CD4-positive, alpha-beta T cell treated with Interleukin-6 for 4 hours (primary cell): ENCODE measurements at regions not wholly inside any gene's neighbourhood (a gene's known extent, or its start where the extent isn't known, plus 50 kb on each side); places are given as distances from the start of the nearest gene placed in this dataset.

Source experiments
- DNase-seq: peaks from one replicate; pipeline ENCODE4 v3.0.0-alpha.2; 2020; ENCODE audit warnings: mixed read lengths

DNA sequence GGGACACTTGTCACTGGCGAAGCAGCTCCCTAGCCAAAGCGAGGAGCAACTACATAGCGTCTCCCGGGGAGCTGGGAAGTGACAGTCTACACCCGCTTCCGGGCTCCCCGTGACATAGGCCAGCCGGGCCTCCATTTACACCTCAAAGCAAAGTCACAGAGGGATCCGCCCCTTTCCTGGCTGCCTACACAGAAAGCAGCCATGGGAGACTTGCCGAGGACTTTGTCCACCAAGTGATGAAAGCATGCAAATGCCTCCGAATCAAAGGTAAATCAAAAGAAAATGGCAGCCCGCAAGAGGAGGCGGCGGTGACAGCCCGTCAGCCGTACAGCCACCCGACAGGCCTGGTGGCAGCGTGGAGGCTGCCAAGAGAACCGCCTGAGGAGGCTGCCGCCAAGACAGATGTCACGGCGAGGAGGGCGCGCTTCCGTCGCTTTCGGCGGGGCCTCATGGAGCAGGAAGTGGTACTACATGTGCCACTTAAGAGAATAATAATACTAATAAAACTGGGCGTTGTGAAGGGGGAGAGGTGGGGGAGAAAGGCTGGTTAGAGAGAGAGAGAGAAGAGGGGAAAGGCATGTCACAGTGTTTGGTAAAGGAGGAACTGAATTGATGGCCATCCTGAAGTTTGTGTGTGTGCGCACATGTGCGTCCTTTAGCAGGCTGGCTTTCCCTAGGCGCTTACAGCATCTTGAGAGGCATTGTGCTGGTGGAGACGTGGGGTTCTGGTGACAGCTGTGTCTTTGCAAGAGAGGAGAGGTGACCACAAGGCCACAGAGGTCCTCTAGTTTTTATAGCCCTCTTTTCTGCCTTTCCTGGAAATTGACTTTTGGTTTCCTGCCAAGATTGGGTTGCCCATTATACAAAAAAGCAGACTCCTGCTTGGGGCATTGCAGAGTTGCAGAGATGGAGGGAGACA, 661.7 kb downstream of the VRK1 start:
- peak; percentile 93 for DNase-seq

- DNase-seq, result no peak
Observed at GRCh38 chr14:97462081-97462480, 664.9 kb downstream of the VRK1 start.

DNA sequence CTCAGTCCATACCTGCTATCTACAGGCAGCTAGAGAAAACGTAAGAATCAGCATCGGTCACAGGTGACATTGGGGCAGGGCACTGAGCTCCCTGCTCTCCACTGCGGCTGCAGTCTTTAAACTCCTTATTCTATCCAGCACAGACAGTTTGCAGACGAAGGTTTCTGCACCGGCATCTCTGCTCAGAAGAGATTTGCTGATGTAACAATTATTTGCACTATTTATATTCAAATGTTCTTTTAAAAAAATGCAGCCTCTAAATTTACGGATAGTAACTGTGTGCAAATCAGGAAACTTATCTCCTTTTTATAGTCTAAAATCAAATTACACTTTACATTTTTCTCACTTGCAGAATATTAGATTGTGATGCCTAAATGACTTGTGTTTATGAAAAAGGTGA, 671.0 kb downstream of the VRK1 start:
- no peak for DNase-seq

DNA sequence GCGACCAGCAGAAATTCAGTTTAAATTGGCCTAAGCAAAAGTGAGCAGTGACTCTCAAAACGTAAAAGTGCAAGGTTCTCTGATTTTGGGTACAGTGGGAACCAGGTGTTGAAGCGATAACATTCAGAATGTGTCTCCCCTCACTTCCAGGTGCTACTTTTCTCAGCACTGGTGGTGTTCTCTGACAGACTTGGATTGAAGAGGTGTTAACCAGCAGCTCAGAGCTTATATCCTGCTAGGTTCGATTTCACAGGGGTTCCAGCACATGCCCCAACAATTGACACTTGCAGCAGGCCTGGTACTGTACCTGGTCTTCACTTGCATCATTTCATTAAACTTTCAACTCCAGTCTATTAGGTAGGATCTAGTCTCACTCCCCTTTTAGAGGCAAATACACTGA, 680.2 kb downstream of the VRK1 start:
- no peak for DNase-seq

- DNase-seq, result no peak
Observed at GRCh38 chr14:97485201-97485600, 688.0 kb downstream of the VRK1 start.

- no peak for DNase-seq
Observed at GRCh38 chr14:97486601-97487120, 689.5 kb downstream of the VRK1 start.

GRCh38 chr14:97489750-97490149, 692.6 kb downstream of the VRK1 start:
- no peak for DNase-seq

DNA sequence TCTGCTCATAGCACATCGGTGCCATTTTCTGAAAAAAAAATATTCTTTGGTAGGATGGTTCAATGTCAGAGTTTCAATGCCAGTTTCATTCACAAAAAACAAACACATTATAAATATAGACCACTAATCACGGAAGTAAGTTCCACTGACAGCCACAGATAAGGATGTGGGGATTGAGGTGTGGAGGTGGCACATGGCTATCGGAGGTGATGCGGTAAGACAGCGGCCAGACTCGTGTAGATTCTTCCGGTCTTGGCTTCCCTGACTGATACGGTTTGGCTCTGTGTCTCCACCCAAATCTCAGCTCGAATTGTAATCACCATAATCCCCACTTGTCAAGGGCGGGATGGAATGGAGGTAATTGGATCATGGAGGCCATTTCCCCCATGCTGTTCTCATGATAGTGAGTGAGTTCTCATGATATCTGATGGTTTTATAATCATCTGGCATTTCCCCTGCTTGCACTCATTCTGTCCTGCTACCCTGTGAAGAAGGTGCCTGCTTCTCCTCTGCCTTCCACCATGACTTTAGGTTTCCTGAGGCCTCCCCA, 693.4 kb downstream of the VRK1 start:
- DNase-seq, result no peak

DNA sequence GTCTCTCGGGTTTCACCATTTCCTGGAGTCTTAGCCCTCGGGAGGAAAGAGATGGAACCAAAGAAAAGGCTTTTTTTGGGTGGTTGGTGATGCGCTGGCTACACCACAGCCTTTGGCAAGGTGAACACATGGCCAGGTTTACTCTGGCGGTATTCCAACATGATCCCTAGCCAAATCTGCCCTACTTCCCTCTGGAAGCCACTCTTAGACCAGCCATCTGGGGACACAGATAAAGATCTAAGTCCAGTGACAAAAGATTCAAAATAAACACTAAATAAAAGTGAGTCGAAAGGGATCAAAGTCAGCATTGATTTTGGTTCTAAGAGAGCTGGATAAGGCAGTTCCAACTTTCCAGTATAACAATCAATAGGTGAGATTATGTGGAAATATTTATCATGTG, 694.5 kb downstream of the VRK1 start:
- no peak for DNase-seq

GRCh38 chr14:97499790-97500481, 702.8 kb downstream of the VRK1 start:
- DNase-seq, result no peak

DNA sequence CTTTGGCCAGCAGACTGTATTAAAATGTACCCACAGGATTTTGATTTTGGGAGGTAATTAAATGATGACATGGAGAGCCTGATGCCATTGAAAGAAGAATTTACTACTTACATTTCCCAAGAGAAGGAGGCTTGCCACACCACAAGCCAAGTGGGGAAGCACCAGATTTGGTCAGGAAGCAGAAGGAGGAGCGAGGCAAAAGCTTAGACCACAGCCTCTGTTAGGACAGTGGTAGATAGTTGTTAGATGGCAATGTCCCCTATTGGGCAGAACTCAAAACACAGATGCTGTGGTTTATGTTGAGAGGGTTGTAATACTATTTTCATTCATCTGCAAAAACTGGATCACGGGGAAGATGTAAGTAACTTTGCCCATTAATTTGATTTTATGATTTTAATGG, 709.4 kb downstream of the VRK1 start:
- no peak for DNase-seq

DNA sequence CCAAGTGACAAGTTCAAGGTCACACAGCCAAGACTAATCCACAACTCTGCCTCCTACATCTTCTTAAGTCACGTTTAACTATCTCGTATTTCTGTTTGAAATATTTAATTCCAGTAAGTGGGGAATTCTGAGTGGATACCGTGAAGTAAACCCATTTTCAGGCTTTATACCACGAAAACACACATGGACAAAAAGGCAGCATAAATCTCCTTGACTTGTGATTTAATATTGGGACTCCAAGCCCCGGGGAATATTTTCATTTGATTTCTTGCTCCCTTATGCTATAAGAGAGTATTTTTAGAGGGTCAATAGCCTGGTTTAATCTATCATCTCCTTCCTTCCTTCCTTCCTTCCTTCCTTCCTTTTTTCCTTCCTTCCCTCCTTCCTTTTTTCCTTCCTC, 716.7 kb downstream of the VRK1 start:
- no peak for DNase-seq

DNA sequence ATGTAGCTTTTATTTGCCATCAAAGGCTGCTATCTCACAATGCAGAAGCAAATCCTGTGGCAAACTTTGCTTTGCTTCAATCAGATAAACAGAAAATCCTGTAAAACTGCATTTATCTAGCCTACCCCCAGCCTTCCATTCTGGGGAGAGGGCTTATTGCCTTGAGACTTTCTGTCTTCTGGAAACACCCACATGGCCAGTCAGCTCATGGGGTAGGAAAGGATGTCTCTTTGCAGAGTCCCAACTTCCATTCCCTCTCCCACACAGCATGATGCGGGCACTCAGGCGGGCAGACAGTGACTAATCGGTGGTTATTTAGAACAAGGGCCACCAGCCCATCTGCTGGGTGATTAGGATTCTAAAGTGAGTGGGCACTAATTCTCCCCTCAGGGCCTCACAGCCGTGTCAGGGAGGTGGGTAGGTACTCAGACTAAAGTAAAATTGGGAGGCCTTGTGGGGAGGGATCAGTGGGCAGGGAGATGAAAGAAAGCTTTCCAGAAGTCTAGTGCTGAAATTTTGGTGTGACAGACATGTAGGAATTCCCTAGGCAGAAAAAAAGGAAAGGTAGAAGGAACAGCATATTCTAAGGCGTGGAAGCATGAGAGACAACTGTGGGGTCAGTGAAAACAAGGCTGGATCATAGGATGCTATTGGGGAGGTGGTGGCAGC, 720.5 kb downstream of the VRK1 start:
- no peak for DNase-seq

DNA sequence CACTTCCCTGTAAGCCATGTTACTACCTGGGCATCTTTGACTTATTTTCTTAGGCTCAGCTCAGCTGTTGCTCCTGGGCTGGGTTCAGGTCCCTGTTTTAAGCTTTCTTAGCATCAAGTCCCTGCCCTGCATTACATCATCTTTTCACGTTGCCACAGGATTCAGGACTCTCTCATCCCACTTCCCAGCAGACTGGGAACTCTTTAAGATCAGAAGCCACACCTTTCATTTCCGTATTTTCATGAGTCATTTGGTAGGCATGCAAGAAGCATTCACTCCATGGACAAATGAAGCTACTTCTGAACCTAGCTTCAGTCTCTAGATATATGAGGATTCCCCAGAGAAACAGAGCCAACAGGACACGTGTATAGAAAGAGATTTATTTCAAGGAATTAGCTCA, 726.8 kb downstream of the VRK1 start:
- DNase-seq, result no peak

DNA sequence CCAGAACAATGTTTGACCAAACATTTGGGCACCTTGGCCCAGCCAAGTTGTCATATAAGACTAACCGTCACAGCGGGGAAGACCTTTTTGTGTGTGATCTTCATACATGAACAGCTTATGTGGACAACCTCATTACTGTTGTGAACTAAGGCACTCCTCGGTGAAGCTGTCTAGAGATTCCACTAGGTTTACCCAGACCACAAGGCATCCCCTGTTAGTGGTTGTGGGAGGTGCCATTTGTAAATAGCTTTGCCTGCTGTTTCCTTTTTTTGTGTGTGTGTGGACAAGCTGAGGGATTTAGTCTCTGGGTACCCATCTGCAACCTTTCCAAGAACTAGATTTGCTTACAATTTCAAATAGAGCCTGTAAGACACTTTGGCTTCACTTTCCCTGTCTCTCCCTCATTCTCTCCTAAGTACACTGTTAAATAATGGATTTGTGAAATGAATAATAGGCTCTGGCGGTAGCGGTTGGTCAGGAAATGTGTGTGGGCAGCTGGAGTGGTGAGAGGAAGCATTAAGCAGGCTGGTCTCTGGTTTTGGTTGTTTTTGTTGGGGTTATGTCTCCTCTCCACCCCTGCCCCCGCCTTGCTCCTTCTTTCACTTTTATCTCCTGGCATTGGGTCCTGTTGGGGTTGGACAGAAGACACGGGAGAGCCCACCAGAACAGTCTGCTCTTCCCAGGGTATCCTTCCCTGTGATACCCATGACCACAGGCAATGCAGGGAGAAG, 727.6 kb downstream of the VRK1 start:
- no peak for DNase-seq

DNA sequence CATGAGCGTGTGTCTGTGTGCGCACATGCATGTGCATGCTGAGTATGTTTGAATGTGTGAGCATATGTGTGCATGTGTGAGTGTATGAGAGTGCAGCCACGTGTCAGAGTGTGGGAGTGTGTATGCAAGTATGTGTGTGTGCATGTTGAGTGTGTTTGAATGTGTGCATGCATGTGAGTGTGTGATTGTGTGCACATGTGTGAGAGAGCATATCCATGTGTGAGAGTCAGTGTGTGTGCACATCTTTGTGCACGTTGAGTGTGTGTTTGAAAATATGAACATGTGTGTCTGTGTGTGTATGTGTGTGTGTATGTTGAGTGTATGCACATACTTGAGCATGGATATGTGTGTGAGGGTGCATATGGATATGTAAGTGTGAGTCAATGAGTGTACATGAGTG, 730.8 kb downstream of the VRK1 start:
- no peak for DNase-seq

GRCh38 chr14:97532052-97532451, 734.9 kb downstream of the VRK1 start:
- no peak for DNase-seq

GRCh38 chr14:97536421-97536820, 739.2 kb downstream of the VRK1 start:
- no peak for DNase-seq

DNA sequence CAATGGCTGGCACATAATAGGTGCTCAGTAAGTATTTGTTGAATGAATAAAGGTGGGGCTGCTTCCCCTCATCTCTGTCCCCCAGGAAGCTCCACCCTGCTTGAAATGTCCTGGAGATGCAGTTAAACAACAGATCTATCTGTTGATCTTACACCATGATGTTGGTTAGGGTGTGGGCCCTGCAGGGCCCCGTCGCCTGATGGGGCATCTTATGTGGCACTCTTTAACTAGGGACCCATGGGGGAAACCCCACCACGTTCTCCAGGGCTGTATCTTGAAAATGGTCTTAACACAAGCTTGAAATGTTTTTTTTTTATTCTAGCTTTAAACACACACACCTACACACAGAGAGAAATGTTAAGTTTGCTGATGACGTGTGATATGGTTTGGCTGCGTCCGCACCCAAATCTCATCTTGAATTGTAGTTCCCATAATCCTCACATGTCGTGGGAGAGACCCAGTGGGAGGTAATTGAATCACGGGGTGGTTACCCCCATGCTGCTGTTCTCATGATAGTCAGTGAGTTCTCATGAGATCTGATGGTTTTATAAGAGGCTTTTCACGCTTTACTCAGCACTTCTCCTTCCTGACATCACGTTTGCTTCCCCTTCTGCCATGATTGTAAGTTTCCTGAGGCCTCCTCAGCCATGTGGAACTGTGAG, 741.7 kb downstream of the VRK1 start:
- DNase-seq, result no peak

DNA sequence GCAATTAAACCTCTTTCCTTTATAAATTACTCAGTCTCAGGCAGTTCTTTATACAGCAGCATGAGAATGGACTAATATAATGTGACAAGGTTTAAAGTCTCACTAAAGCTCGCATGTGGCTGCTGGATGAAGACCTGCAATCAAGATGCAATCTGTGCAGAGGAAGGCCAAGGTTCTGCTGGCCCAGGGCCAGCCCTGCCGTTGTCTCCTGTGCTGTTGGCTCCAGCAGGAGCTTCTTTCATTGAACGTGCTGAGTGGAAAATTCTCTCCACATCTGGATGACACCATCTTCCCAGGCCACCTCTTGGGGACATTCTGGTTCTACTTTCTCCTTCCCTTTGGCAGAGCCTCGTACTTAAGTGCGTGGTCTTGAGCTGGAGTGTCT, 742.2 kb downstream of the VRK1 start:
- no peak for DNase-seq

- no peak for DNase-seq
Observed at GRCh38 chr14:97539884-97540283, 742.7 kb downstream of the VRK1 start.

DNA sequence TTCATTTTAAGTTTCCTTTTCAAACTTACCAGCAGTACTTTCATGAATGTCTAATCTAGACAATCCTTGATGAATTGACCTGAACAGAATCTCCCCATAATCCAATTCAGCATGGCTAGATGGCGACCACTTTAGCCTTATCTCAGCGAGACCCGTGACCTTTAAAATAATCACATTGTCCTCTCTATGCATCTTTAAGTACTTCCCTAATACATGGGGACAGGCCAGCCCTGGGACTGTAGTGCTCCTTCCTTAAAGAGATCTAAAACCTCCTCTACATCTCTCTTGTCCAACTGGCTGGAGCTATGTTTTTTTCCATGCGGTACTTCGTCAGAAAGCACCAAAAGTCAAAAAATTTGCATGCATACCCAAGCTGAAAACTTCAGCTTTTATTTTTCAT, 746.0 kb downstream of the VRK1 start:
- no peak for DNase-seq
